ENCODE measurements at regions not wholly inside any gene's neighbourhood (a gene's known extent, or its start where the extent isn't known, plus 50 kb on each side); places are given as distances from the start of the nearest gene placed in this dataset.

DNA sequence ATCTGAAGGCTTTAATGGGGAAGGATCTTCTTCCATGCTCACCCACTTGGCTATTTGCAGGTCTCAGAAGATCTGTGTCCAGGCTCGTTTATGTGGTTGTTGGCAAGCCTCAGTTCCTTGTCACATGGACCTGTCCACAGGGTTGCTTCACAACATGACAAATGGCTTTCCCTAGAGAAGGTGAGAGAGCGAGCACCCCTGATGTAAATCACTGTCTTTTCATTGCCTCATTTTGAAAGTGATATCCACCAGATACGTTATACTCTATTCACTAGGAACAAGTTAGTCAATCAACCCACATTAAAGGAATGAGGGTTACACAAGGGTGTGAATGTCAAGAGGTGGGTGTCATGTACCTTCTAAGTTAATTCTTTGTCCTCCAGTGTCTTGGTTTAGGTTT, 433.3 kb downstream of the RPS6KC1 start:
- TF ChIP-seq, protein P1, sequence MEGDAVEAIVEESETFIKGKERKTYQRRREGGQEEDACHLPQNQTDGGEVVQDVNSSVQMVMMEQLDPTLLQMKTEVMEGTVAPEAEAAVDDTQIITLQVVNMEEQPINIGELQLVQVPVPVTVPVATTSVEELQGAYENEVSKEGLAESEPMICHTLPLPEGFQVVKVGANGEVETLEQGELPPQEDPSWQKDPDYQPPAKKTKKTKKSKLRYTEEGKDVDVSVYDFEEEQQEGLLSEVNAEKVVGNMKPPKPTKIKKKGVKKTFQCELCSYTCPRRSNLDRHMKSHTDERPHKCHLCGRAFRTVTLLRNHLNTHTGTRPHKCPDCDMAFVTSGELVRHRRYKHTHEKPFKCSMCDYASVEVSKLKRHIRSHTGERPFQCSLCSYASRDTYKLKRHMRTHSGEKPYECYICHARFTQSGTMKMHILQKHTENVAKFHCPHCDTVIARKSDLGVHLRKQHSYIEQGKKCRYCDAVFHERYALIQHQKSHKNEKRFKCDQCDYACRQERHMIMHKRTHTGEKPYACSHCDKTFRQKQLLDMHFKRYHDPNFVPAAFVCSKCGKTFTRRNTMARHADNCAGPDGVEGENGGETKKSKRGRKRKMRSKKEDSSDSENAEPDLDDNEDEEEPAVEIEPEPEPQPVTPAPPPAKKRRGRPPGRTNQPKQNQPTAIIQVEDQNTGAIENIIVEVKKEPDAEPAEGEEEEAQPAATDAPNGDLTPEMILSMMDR (IDR thresholded peaks at IDR 0.05) = no peak
- no peak for TF ChIP-seq POLR2A (IDR thresholded peaks at IDR 0.05)
